ENCODE measurements at regions not wholly inside any gene's neighbourhood (a gene's known extent, or its start where the extent isn't known, plus 50 kb on each side); places are given as distances from the start of the nearest gene placed in this dataset.

- H3K27me3 ChIP-seq (ENCODE audit: control insufficient read depth, insufficient read depth, low read length, poor library complexity, severe bottlenecking), result no peaks in the 10 kb centered on the region
- no peaks in the 10 kb centered on the region for H3K9me3 ChIP-seq (ENCODE audit: control insufficient read depth, low read length)
- peaks cover 6% of the 10 kb centered on the region for H3K4me1 ChIP-seq (ENCODE audit: control insufficient read depth, insufficient read depth, low read length)
- H3K27ac Mint-ChIP-seq, result no peak overlapping the region
- H3K36me3 Mint-ChIP-seq (ENCODE audit: low read depth), result no peaks in the 10 kb centered on the region
- no CpG with 5 or more reads among the region's 3 CpGs for WGBS, 2 experiments (ENCODE audit: insufficient coverage in 1 of 2, insufficient read length in 1 of 2)
- TF ChIP-seq CTCF (conservative IDR thresholded peaks at IDR 0.05), result no peak
- no peak for DNase-seq
- no peak overlapping the region for H3K27ac ChIP-seq (ENCODE audit: low read depth, low read length)
- no peak overlapping the region for H3K4me3 ChIP-seq (ENCODE audit: low read length)
- H3K4me3 Mint-ChIP-seq, result no peak overlapping the region
- H3K4me1 Mint-ChIP-seq, result peaks cover 29% of the 10 kb centered on the region
- H3K9me3 Mint-ChIP-seq, result no peaks in the 10 kb centered on the region
- no peaks in the 10 kb centered on the region for H3K27me3 Mint-ChIP-seq (ENCODE audit: insufficient read depth)
- H3K36me3 ChIP-seq (ENCODE audit: control insufficient read depth, insufficient read depth, low read length), result no peaks in the 10 kb centered on the region
- no peak overlapping the region for H3K9ac ChIP-seq (ENCODE audit: extremely low read depth, low read length, poor library complexity, severe bottlenecking)
Observed at GRCh38 chrX:99305573-99305972, 1104.5 kb downstream of the PCDH19 start.

GRCh38 chrX:99301990-99302389 is 1108.1 kb downstream of the PCDH19 start:
- H3K27me3 ChIP-seq (ENCODE audit: control insufficient read depth, insufficient read depth, low read length, poor library complexity, severe bottlenecking), result no peaks in the 10 kb centered on the region
- no peak overlapping the region for H3K4me3 ChIP-seq (ENCODE audit: low read length)
- peaks cover 6% of the 10 kb centered on the region for H3K4me1 ChIP-seq (ENCODE audit: control insufficient read depth, insufficient read depth, low read length)
- Mint-ChIP-seq H3K4me1 (peaks cover 39% of the 10 kb centered on the region), H3K4me3 (peak overlapping the region; percentile 11), H3K9me3 (no peaks in the 10 kb centered on the region), H3K27ac (peak overlapping the region; percentile 89), H3K27me3 (ENCODE audit: insufficient read depth) (no peaks in the 10 kb centered on the region), H3K36me3 (ENCODE audit: low read depth) (no peaks in the 10 kb centered on the region)
- no peaks in the 10 kb centered on the region for H3K9me3 ChIP-seq (ENCODE audit: control insufficient read depth, low read length)
- no peak for DNase-seq
- 29% methylated on average over 2 of the region's 2 CpGs; no CpG with 5 or more reads in 1 of the 2 experiments for WGBS, 2 experiments (ENCODE audit: insufficient coverage in 1 of 2, insufficient read length in 1 of 2)
- peak; percentile 87 for TF ChIP-seq CTCF (conservative IDR thresholded peaks at IDR 0.05)
- no peak overlapping the region for H3K9ac ChIP-seq (ENCODE audit: extremely low read depth, low read length, poor library complexity, severe bottlenecking)
- H3K27ac ChIP-seq (ENCODE audit: low read depth, low read length), result no peak overlapping the region
- no peaks in the 10 kb centered on the region for H3K36me3 ChIP-seq (ENCODE audit: control insufficient read depth, insufficient read depth, low read length)

- 93 to 100% methylated on average over 2 to 8 of the region's 8 CpGs for WGBS, 2 experiments (ENCODE audit: insufficient coverage in 1 of 2, insufficient read length in 1 of 2)
- TF ChIP-seq CTCF (conservative IDR thresholded peaks at IDR 0.05), result peak; percentile 42
- H3K27ac Mint-ChIP-seq, result no peak overlapping the region
- Histone ChIP-seq H3K27ac (ENCODE audit: low read depth, low read length) (no peak overlapping the region), H3K36me3 (ENCODE audit: control insufficient read depth, insufficient read depth, low read length) (no peaks in the 10 kb centered on the region), H3K9ac (ENCODE audit: extremely low read depth, low read length, poor library complexity, severe bottlenecking) (no peak overlapping the region), H3K4me1 (ENCODE audit: control insufficient read depth, insufficient read depth, low read length) (no peaks in the 10 kb centered on the region), H3K9me3 (ENCODE audit: control insufficient read depth, low read length) (peaks cover 27% of the 10 kb centered on the region), H3K27me3 (ENCODE audit: control insufficient read depth, insufficient read depth, low read length, poor library complexity, severe bottlenecking) (no peaks in the 10 kb centered on the region), H3K4me3 (ENCODE audit: low read length) (no peak overlapping the region)
- no peak overlapping the region for H3K4me3 Mint-ChIP-seq
- DNase-seq, result peak; percentile 75
- H3K9me3 Mint-ChIP-seq, result peaks cover 21% of the 10 kb centered on the region
- H3K36me3 Mint-ChIP-seq (ENCODE audit: low read depth), result peaks cover 2% of the 10 kb centered on the region
- peaks cover 2% of the 10 kb centered on the region for H3K4me1 Mint-ChIP-seq
- H3K27me3 Mint-ChIP-seq (ENCODE audit: insufficient read depth), result no peaks in the 10 kb centered on the region
Observed at GRCh38 chrX:99271641-99272040, 1138.4 kb downstream of the PCDH19 start.

Measured in endodermal cell (in vitro differentiated cells).